Tibial artery (tissue), 4 donors: ENCODE measurements at regions not wholly inside any gene's neighbourhood (a gene's known extent, or its start where the extent isn't known, plus 50 kb on each side); places are given as distances from the start of the nearest gene placed in this dataset.

Source experiments
- DNase-seq, 2 donors: peaks; one replicate each; pipeline ENCODE4 v3.0.0-alpha.2; 2019
- H3K27ac ChIP-seq, 2 donors: fragments of 200-600 bp; sonication (generic) in 1 of 2; 1 replicate in 1 of 2; 2 replicates in 1 of 2; pipeline ENCODE4 v1.5.1; 2018 to 2019; ENCODE audit warnings: mild to moderate bottlenecking in 1 of 2
- H3K27me3 ChIP-seq, 2 donors: fragments of 200-600 bp; sonication (generic) in 1 of 2; one replicate each; pipeline versions ENCODE4 v1.5.1 to v1.6.0; 2016 to 2019
- H3K36me3 ChIP-seq, 3 donors: fragments of 200-600 bp; sonication (generic) in 2 of 3; one replicate each; pipeline ENCODE4 v1.5.1; 2016 to 2019; ENCODE audit warnings: mild to moderate bottlenecking in 2 of 3
- H3K4me1 ChIP-seq, 4 donors: fragments of 200-600 bp; sonication (generic) in 2 of 4; 1 replicate in 3 of 4; 2 replicates in 1 of 4; pipeline ENCODE4 v1.5.1; 2016 to 2019
- H3K4me3 ChIP-seq, 2 donors: fragments of 200-600 bp; sonication (generic) in 1 of 2; 1 replicate in 1 of 2; 2 replicates in 1 of 2; pipeline ENCODE4 v1.5.1; 2018 to 2019; ENCODE audit warnings: mild to moderate bottlenecking in 2 of 2
- H3K9me3 ChIP-seq, 3 donors: fragments of 200-600 bp; sonication (generic) in 1 of 3; one replicate each; pipeline ENCODE4 v1.5.1; 2016 to 2019
- intact Hi-C: fragments of 100-400 bp; cut with DNase I; formaldehyde crosslinking; loops from one replicate; pipeline ENCODE4 v1.15.0; 2023; ENCODE audit warnings: low total_unique reads
- TF ChIP-seq, protein P1 (sequence below), 2 experiments: fragments of 200-600 bp in 1 of 2; fragments of 450-650 bp in 1 of 2; IDR thresholded peaks; one replicate each; pipeline ENCODE4 v1.5.1; 2017 to 2019; ENCODE audit warnings: antibody characterized with exemption in 2 of 2, mild to moderate bottlenecking in 1 of 2, moderate library complexity in 1 of 2

DNA sequence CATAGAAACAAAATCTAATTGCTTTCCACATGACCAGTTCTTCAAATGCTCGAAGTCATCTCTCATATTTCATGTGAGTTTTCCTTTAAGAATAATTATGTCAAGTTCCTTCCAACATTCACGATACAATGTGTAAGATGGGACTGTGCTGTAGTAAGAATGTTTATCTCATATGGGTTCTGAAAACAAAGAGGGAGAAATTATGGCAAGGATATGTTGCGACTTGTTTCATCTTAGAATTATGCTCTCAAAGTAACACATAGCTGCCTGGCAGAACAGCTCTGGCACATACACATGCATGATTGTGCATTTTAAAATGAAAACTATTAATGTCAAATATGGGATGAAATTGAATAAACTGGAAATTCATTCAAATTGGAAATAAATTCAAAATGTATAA is 314.8 kb upstream of the ACVR2A start:
- Histone ChIP-seq H3K36me3 (no peaks in the 10 kb centered on the region), H3K9me3 (no peaks in the 10 kb centered on the region), H3K27me3 (no peaks in the 10 kb centered on the region), H3K27ac (no peak overlapping the region), H3K4me3 (no peak overlapping the region), H3K4me1 (peaks cover 0 to 3% (median 0%) of the 10 kb centered on the region in 4 donors)
- intact Hi-C loops, result no loop called here
- TF ChIP-seq, protein P1, sequence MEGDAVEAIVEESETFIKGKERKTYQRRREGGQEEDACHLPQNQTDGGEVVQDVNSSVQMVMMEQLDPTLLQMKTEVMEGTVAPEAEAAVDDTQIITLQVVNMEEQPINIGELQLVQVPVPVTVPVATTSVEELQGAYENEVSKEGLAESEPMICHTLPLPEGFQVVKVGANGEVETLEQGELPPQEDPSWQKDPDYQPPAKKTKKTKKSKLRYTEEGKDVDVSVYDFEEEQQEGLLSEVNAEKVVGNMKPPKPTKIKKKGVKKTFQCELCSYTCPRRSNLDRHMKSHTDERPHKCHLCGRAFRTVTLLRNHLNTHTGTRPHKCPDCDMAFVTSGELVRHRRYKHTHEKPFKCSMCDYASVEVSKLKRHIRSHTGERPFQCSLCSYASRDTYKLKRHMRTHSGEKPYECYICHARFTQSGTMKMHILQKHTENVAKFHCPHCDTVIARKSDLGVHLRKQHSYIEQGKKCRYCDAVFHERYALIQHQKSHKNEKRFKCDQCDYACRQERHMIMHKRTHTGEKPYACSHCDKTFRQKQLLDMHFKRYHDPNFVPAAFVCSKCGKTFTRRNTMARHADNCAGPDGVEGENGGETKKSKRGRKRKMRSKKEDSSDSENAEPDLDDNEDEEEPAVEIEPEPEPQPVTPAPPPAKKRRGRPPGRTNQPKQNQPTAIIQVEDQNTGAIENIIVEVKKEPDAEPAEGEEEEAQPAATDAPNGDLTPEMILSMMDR (IDR thresholded peaks at IDR 0.05), result no peak
- no peak for DNase-seq

DNA sequence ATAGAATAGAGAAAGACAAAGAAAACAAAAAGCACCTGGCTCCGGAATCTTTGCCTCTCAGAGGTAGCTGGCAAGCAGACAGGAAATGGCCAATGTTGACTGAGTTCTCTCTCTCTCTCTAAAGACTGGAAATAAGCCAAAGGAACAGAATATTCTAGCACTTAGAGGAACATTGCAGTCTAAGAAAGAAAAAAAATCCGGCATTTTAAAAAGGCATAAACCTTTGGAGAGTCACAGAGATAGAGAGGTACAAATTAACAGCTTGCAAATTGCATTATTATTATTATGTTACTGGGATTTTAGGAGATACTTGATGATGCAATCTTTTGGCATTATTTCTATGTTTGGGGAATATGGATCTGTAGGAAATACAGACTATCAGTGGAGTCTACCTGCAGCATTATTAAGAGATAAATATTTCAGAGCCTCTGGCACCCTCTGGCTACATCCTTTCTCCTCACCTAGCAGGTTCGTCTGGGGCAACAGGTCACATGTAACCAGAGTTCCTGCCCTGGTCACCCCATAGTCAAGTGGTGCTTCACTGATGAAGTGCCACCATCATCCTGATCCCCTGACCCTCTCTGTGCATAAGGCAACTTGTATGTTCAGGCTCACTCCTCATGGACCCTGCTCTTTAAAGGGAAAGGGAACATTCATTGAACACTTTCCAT is 318.9 kb upstream of the ACVR2A start:
- no peaks in the 10 kb centered on the region for H3K9me3 ChIP-seq
- intact Hi-C loops, result no loop called here
- TF ChIP-seq, protein P1 (IDR thresholded peaks at IDR 0.05), result no peak
- H3K36me3 ChIP-seq, result no peaks in the 10 kb centered on the region
- H3K4me1 ChIP-seq, result peaks cover 0 to 3% (median 0%) of the 10 kb centered on the region in 4 donors
- DNase-seq, result no peak
- H3K4me3 ChIP-seq, result no peak overlapping the region
- H3K27me3 ChIP-seq, result no peaks in the 10 kb centered on the region
- no peak overlapping the region for H3K27ac ChIP-seq

DNA sequence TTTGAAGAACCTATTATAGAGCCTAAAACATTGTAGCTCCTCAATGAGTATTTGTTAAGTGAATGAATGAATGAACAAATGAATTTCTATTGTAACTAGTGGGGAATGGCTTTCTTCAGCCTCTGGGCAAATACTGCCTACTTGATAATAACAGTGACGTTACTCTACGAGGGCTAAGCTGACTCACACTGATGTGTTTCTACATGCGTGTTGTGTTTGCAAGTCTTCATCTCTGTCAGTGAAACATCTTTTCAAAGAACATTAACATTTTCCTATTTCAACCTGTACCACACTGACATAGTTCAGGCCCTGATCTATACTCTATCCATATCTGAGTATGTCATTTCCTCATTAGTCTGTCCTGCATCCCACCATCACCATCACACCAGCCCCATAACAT is 319.9 kb upstream of the ACVR2A start:
- Histone ChIP-seq H3K27ac (no peak overlapping the region), H3K9me3 (no peaks in the 10 kb centered on the region), H3K4me3 (no peak overlapping the region), H3K36me3 (no peaks in the 10 kb centered on the region), H3K4me1 (peaks cover 0 to 3% (median 0%) of the 10 kb centered on the region in 4 donors), H3K27me3 (no peaks in the 10 kb centered on the region)
- DNase-seq, result no peak
- TF ChIP-seq, protein P1 (IDR thresholded peaks at IDR 0.05), result no peak
- intact Hi-C loops, result no loop called here

DNA sequence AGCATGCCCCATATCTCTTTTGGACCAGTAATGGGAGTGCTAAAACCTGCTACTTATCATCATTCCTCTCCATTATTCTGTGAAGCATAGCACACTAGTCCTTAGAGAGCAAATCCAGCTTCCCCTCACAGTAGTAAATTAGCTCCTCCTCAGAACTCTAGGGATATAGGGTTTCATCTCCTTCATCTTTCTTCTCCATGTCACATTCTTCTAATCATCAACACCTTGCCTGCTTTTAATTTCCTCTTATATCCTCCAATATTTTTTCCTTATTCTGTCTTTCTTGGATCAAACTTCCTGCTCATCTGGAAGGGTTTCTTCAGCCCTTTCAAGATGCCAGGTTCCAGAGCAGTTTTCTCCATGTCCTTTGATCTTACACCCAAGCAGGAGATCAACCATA is 321.4 kb upstream of the ACVR2A start:
- intact Hi-C loops, result no loop called here

DNA sequence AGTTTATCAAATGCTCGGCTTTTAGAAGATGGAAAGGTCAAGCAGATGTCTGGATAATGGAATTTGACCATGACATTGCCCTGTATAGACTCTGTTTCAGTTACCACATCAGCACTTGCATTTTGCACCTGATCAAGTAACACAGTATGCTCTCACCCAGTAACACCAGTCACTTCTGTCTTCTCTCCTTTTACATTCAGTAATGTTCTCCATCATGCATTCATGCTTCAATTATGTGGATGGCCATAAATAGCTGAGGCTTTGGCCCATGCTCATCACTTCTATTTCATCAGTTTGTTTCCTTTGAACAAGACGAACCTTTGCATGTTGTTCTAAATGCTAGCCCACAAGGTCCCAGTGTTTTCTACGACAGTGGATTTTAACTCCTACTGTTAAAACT is 322.9 kb upstream of the ACVR2A start:
- Histone ChIP-seq H3K27me3 (no peaks in the 10 kb centered on the region), H3K4me3 (no peak overlapping the region), H3K9me3 (no peaks in the 10 kb centered on the region), H3K27ac (no peak overlapping the region), H3K36me3 (no peaks in the 10 kb centered on the region), H3K4me1 (peaks cover 0 to 3% (median 0%) of the 10 kb centered on the region in 4 donors)
- intact Hi-C loops, result no loop called here
- no peak for DNase-seq
- TF ChIP-seq, protein P1 (IDR thresholded peaks at IDR 0.05), result no peak

More for the DNA sequence above, 321.4 kb upstream of the ACVR2A start:
- Histone ChIP-seq H3K36me3 (no peaks in the 10 kb centered on the region), H3K4me1 (peaks cover 0 to 3% (median 0%) of the 10 kb centered on the region in 4 donors), H3K9me3 (no peaks in the 10 kb centered on the region), H3K27me3 (no peaks in the 10 kb centered on the region), H3K4me3 (no peak overlapping the region), H3K27ac (no peak overlapping the region)
- no peak for DNase-seq
- TF ChIP-seq, protein P1 (IDR thresholded peaks at IDR 0.05), result no peak
